ENCODE measurements at regions not wholly inside any gene's neighbourhood (a gene's known extent, or its start where the extent isn't known, plus 50 kb on each side); places are given as distances from the start of the nearest gene placed in this dataset.

GRCh38 chr4:146124023-146124680 lies 51.4 kb upstream of the LSM6 start:
- no peak overlapping the region for H3K4me3 ChIP-seq (ENCODE audit: control insufficient read depth, low read depth, low read length)
- TF ChIP-seq, protein P1, sequence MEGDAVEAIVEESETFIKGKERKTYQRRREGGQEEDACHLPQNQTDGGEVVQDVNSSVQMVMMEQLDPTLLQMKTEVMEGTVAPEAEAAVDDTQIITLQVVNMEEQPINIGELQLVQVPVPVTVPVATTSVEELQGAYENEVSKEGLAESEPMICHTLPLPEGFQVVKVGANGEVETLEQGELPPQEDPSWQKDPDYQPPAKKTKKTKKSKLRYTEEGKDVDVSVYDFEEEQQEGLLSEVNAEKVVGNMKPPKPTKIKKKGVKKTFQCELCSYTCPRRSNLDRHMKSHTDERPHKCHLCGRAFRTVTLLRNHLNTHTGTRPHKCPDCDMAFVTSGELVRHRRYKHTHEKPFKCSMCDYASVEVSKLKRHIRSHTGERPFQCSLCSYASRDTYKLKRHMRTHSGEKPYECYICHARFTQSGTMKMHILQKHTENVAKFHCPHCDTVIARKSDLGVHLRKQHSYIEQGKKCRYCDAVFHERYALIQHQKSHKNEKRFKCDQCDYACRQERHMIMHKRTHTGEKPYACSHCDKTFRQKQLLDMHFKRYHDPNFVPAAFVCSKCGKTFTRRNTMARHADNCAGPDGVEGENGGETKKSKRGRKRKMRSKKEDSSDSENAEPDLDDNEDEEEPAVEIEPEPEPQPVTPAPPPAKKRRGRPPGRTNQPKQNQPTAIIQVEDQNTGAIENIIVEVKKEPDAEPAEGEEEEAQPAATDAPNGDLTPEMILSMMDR (conservative IDR thresholded peaks at IDR 0.05; ENCODE audit: control insufficient read depth, insufficient read depth, low read depth, low read length): no peak
- peak; percentile 23 for DNase-seq (ENCODE audit: low read depth)

- no peak for DNase-seq (ENCODE audit: low read depth)
- no peak overlapping the region for H3K4me3 ChIP-seq (ENCODE audit: control insufficient read depth, low read depth, low read length)
- TF ChIP-seq, protein P1 (conservative IDR thresholded peaks at IDR 0.05; ENCODE audit: control insufficient read depth, insufficient read depth, low read depth, low read length): no peak
Measured at GRCh38 chr4:146123231-146123630, 52.3 kb upstream of the LSM6 start.

DNA sequence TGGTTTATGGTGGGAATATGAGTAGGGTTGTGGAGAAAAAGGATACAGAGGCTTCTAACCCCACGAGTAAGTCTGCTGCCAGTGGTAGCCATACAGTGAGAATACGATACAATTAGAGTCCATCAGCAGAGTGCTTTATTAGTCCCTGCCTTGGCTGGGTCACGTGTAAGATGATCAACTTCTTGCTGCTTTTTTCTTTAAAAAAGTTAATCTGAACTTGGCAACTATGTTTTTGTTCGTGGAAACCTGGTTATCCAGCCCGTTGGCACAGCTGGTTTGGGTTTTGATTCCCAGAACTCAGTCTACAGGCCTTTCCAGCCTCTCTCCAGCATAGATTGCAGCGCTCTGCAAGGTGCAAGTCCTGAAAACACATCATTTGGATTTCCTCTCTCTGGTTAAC lies 53.1 kb upstream of the LSM6 start:
- DNase-seq (ENCODE audit: low read depth): no peak
- TF ChIP-seq, protein P1 (conservative IDR thresholded peaks at IDR 0.05; ENCODE audit: control insufficient read depth, insufficient read depth, low read depth, low read length): no peak
- no peak overlapping the region for H3K4me3 ChIP-seq (ENCODE audit: control insufficient read depth, low read depth, low read length)

GRCh38 chr4:146121757-146122156 lies 53.8 kb upstream of the LSM6 start:
- TF ChIP-seq, protein P1 (conservative IDR thresholded peaks at IDR 0.05; ENCODE audit: control insufficient read depth, insufficient read depth, low read depth, low read length): no peak
- no peak for DNase-seq (ENCODE audit: low read depth)
- H3K4me3 ChIP-seq (ENCODE audit: control insufficient read depth, low read depth, low read length): no peak overlapping the region

DNA sequence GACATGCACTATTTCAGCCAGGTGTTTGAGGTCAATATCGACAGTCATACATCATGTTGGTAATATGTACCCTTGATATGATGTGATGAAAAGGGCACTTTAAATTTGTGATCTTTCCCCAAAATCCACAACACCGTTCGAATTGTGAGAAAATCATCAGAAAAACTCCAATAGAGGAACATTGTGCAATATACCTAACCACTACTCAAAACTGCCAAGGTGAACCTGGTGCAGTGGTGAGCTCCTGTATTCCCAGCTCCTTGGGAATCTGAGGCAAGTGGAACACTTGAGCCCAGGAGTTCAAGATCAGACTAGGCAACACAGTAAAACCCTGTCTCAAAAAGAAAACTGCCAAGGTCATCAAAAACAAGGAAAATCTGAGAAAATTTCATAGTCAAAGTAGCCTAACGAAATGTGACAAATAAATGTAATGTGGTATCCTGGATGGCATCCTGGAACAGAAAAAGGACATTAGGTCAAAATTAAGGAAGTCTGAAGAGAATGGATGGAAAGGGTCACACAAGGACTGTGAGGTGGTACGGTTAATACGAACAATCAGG lies 55.6 kb upstream of the LSM6 start:
- TF ChIP-seq, protein P1 (conservative IDR thresholded peaks at IDR 0.05; ENCODE audit: control insufficient read depth, insufficient read depth, low read depth, low read length): no peak
- no peak for DNase-seq (ENCODE audit: low read depth)
- H3K4me3 ChIP-seq (ENCODE audit: control insufficient read depth, low read depth, low read length): no peak overlapping the region

- TF ChIP-seq, protein P1 (conservative IDR thresholded peaks at IDR 0.05; ENCODE audit: control insufficient read depth, insufficient read depth, low read depth, low read length): no peak
- no peak for DNase-seq (ENCODE audit: low read depth)
- H3K4me3 ChIP-seq (ENCODE audit: control insufficient read depth, low read depth, low read length): no peak overlapping the region
Measured at GRCh38 chr4:146114066-146114465, 61.5 kb upstream of the LSM6 start.

Measured in fibroblast of mammary gland (primary cell).